Fibroblast of peridontal ligament (primary cell): ENCODE measurements at regions not wholly inside any gene's neighbourhood (a gene's known extent, or its start where the extent isn't known, plus 50 kb on each side); places are given as distances from the start of the nearest gene placed in this dataset.
A peak's percentile ranks its signal among the peaks of the same experiment; 100 is the strongest.

Source experiments
- DNase-seq: peaks from one replicate; pipeline ENCODE4 v3.0.0-alpha.2; 2010; ENCODE audit errors: extremely low read depth

- DNase-seq, result no peak
Measured at GRCh38 chr9:81532251-81532650, 157.1 kb downstream of the TLE1 start.

GRCh38 chr9:81531511-81531910 is 157.8 kb downstream of the TLE1 start:
- no peak for DNase-seq

- no peak for DNase-seq
Measured at GRCh38 chr9:81530846-81531245, 158.5 kb downstream of the TLE1 start.

- DNase-seq, result no peak
Measured at GRCh38 chr9:81530310-81530810, 159.0 kb downstream of the TLE1 start.

GRCh38 chr9:81529556-81530193 is 159.7 kb downstream of the TLE1 start:
- DNase-seq, result peak; percentile 45

- peak; percentile 93 for DNase-seq
Measured at GRCh38 chr9:81526587-81526986, 162.8 kb downstream of the TLE1 start.

GRCh38 chr9:81522716-81523551 is 166.4 kb downstream of the TLE1 start:
- peak; percentile 69 for DNase-seq

GRCh38 chr9:81521892-81522291 is 167.5 kb downstream of the TLE1 start:
- DNase-seq, result no peak

GRCh38 chr9:81519816-81520495 is 169.4 kb downstream of the TLE1 start:
- no peak for DNase-seq

GRCh38 chr9:81517954-81518353 is 171.4 kb downstream of the TLE1 start:
- no peak for DNase-seq

GRCh38 chr9:81513059-81513458 is 176.3 kb downstream of the TLE1 start:
- DNase-seq, result no peak

GRCh38 chr9:81512641-81513040 is 176.7 kb downstream of the TLE1 start:
- DNase-seq, result no peak

GRCh38 chr9:81508476-81508875 is 180.9 kb downstream of the TLE1 start:
- DNase-seq, result no peak

GRCh38 chr9:81506941-81507864 is 182.1 kb downstream of the TLE1 start:
- DNase-seq, result no peak

GRCh38 chr9:81499594-81499993 is 189.8 kb downstream of the TLE1 start:
- DNase-seq, result no peak

- DNase-seq, result peak; percentile 97
Measured at GRCh38 chr9:81499021-81499454, 190.3 kb downstream of the TLE1 start.

- DNase-seq, result no peak
Measured at GRCh38 chr9:81498576-81498975, 190.8 kb downstream of the TLE1 start.

GRCh38 chr9:81497091-81497490 is 192.3 kb downstream of the TLE1 start:
- DNase-seq, result no peak

- DNase-seq, result peak; percentile 100
Measured at GRCh38 chr9:81492710-81493447, 196.5 kb downstream of the TLE1 start.

GRCh38 chr9:81490605-81491331 is 198.6 kb downstream of the TLE1 start:
- DNase-seq, result peak; percentile 89
